ENCODE measurements at regions not wholly inside any gene's neighbourhood (a gene's known extent, or its start where the extent isn't known, plus 50 kb on each side); places are given as distances from the start of the nearest gene placed in this dataset.

DNA sequence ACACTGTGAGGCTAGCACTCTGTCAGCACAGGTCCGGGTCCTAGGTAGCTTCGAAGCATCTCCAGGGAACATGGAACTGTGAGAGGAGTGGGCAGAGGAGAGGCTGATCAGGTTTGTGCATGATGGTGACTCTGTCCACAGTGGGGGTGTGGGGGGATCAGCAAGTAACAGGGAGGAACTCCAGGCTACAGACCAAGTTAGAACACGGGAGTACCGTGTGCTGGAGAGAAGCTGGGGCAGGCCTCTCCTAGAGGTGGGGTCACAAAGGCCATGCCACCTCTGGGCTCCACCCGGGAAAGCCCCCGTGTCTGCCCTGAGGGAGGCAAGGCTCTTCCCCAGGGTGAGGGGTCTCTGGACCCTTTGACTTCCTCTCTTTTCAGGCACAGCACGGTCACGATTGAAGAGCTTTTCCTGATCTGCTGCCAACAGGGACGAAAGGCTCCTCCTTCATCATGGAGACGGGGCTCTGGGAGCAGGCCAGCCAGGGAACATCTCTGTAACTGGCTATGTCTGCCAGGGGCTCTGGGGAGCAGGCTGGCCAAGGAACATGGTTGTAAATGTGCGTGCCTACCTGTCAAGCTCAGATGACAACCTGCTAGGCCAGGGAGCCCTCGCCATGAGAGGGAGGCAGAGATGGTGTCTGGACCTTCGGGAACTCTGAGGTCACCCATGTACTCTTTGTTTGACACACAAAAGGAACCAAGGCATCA is 1476.1 kb downstream of the BRD1 start:
- no peak overlapping the region for H3K4me3 ChIP-seq (ENCODE audit: low read depth, low read length)
- DNase-seq (ENCODE audit: low read depth) = no peak
- TF ChIP-seq, protein P1, sequence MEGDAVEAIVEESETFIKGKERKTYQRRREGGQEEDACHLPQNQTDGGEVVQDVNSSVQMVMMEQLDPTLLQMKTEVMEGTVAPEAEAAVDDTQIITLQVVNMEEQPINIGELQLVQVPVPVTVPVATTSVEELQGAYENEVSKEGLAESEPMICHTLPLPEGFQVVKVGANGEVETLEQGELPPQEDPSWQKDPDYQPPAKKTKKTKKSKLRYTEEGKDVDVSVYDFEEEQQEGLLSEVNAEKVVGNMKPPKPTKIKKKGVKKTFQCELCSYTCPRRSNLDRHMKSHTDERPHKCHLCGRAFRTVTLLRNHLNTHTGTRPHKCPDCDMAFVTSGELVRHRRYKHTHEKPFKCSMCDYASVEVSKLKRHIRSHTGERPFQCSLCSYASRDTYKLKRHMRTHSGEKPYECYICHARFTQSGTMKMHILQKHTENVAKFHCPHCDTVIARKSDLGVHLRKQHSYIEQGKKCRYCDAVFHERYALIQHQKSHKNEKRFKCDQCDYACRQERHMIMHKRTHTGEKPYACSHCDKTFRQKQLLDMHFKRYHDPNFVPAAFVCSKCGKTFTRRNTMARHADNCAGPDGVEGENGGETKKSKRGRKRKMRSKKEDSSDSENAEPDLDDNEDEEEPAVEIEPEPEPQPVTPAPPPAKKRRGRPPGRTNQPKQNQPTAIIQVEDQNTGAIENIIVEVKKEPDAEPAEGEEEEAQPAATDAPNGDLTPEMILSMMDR (IDR thresholded peaks at IDR 0.05; ENCODE audit: low read depth, low read length) = no peak
- TF ChIP-seq, protein P2, sequence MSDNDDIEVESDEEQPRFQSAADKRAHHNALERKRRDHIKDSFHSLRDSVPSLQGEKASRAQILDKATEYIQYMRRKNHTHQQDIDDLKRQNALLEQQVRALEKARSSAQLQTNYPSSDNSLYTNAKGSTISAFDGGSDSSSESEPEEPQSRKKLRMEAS (IDR thresholded peaks at IDR 0.05; ENCODE audit: low read depth, low read length) = no peak
- TF ChIP-seq MYC (IDR thresholded peaks at IDR 0.05; ENCODE audit: low read depth, low read length) = no peak
- TF ChIP-seq POLR2A (IDR thresholded peaks at IDR 0.05; ENCODE audit: extremely low read depth, insufficient read length) = no peak

DNA sequence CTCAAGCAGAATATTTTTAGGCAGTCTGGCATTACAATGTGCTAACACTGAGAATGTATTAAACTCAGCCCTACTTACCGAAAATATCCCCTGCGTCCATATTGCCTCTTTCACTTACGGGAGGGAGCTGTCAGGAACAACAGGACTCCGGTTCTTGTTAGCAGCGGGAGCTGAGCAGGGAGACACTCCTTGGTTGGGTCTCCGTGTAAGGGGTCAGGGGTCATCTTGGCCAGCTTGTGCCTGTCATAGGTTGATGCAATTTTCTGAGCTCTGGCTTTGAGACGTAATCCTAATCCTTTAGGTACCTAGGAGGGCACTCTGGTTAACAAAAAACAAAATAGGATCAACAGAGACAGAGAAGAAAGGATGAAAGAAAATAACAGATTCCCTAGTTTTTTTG is 1477.2 kb downstream of the BRD1 start:
- no peak overlapping the region for H3K4me3 ChIP-seq (ENCODE audit: low read depth, low read length)
- DNase-seq (ENCODE audit: low read depth) = no peak
- no peak for TF ChIP-seq POLR2A (IDR thresholded peaks at IDR 0.05; ENCODE audit: extremely low read depth, insufficient read length)
- TF ChIP-seq MYC (IDR thresholded peaks at IDR 0.05; ENCODE audit: low read depth, low read length) = no peak

DNA sequence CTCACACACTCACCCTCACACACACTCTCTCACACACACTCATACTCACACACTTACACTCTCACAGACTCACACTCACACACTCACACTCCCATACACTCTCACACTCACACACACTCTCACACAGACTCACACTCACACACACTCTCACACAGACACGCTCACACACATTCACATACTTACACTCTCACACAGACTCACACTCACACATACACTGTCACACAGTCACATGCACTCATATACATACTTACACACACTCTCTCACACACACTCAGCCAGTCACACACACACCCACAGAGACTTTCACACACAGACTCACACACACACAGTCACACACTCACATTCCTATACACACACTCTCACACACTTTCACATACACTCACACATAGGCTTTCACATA is 1478.8 kb downstream of the BRD1 start:
- DNase-seq (ENCODE audit: low read depth) = no peak
- no peak overlapping the region for H3K4me3 ChIP-seq (ENCODE audit: low read depth, low read length)
- TF ChIP-seq, protein P1 (IDR thresholded peaks at IDR 0.05; ENCODE audit: low read depth, low read length) = no peak
- TF ChIP-seq POLR2A (IDR thresholded peaks at IDR 0.05; ENCODE audit: extremely low read depth, insufficient read length) (no peak), MYC (IDR thresholded peaks at IDR 0.05; ENCODE audit: low read depth, low read length) (no peak)
- TF ChIP-seq, protein P2 (IDR thresholded peaks at IDR 0.05; ENCODE audit: low read depth, low read length) = no peak

DNA sequence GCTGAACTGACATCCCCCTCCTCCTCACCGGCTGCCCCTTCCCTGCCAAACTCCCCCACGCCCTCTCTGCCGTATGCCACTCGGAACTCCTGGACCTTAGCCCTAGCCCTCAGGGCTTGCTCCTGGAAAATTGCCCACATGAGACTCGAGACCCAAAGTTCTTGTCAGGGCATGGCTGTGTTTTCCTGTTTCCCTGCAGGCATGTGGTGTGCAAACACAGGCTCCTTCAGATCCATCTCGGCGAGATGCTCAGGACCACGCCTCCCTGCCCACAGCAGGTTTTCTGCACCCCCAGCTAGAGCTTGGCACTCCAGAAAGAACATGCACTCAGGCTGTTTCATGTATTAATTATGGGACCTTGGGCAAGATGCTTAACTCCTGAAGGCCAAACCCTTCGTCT is 1480.4 kb downstream of the BRD1 start:
- no peak for DNase-seq (ENCODE audit: low read depth)
- no peak overlapping the region for H3K4me3 ChIP-seq (ENCODE audit: low read depth, low read length)
- TF ChIP-seq MYC (IDR thresholded peaks at IDR 0.05; ENCODE audit: low read depth, low read length) = no peak
- TF ChIP-seq, protein P1 (IDR thresholded peaks at IDR 0.05; ENCODE audit: low read depth, low read length) = no peak
- TF ChIP-seq, protein P2 (IDR thresholded peaks at IDR 0.05; ENCODE audit: low read depth, low read length) = no peak
- TF ChIP-seq POLR2A (IDR thresholded peaks at IDR 0.05; ENCODE audit: extremely low read depth, insufficient read length) = no peak

DNA sequence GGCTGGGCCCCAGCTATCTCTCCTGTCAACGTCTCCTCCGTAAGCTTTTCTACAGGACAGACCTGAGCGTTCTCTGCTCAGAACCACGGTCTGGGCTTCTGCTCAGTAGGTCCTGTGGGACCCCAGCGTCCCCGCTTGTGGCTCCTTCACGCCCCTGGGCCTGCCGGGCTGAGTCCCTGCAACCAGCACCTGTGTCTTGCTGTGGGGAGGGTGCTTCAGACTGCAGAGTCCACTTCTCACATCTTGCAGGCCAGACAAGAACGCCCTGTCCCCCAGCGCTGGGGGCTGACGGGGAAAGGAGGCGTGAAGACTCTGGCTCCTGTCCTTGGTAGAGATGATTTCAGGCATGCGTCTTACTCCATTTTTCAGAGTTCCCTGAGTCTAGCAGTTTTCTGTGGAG is 1480.8 kb downstream of the BRD1 start:
- no peak overlapping the region for H3K4me3 ChIP-seq (ENCODE audit: low read depth, low read length)
- no peak for DNase-seq (ENCODE audit: low read depth)
- TF ChIP-seq POLR2A (IDR thresholded peaks at IDR 0.05; ENCODE audit: extremely low read depth, insufficient read length) (no peak), MYC (IDR thresholded peaks at IDR 0.05; ENCODE audit: low read depth, low read length) (no peak)
- TF ChIP-seq, protein P2 (IDR thresholded peaks at IDR 0.05; ENCODE audit: low read depth, low read length) = no peak
- TF ChIP-seq, protein P1 (IDR thresholded peaks at IDR 0.05; ENCODE audit: low read depth, low read length) = no peak

DNA sequence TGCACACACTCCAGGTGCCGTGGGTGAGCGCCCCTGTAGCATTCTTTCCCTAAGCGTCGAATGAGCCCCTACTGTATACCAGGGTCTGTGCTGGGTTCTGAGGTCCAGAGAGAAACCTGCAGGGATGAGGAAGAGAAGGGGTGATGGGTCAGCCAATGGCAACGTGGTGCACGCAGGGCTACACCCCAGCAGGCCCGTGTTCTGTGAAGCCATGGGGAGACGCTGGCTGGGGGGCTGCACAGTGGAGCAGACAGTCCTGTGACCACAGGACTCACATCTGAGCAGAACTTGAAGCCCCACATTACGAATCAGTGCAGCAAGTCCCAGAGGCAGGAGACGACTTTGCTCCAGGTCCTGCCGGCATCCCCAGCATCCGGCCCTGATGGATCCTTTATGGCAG is 1481.4 kb downstream of the BRD1 start:
- DNase-seq (ENCODE audit: low read depth) = no peak
- TF ChIP-seq, protein P2 (IDR thresholded peaks at IDR 0.05; ENCODE audit: low read depth, low read length) = no peak
- TF ChIP-seq MYC (IDR thresholded peaks at IDR 0.05; ENCODE audit: low read depth, low read length) = no peak
- H3K4me3 ChIP-seq (ENCODE audit: low read depth, low read length) = no peak overlapping the region

All from NB4 (cell line).